Liver (tissue), 8 donors: ENCODE measurements at regions not wholly inside any gene's neighbourhood (a gene's known extent, or its start where the extent isn't known, plus 50 kb on each side); places are given as distances from the start of the nearest gene placed in this dataset.

Experiments used
- DNase-seq: peaks from one replicate; pipeline ENCODE4 v3.0.0-alpha.2; 2017; ENCODE audit warnings: low spot score
- H3K27ac ChIP-seq, 2 donors: one replicate each; pipeline ENCODE4 v1.7.0; 2013; ENCODE audit warnings: inconsistent platforms in 2 of 2, low read length in 2 of 2, control low read depth in 1 of 2, low read depth in 1 of 2, mild to moderate bottlenecking in 1 of 2
- H3K27me3 ChIP-seq, 4 donors: one replicate each; pipeline versions ENCODE4 v1.6.1 to v1.7.0; 2013; ENCODE audit warnings: low read length in 3 of 4, inconsistent platforms in 1 of 4, mild to moderate bottlenecking in 1 of 4, moderate library complexity in 1 of 4; ENCODE audit not compliant: control insufficient read depth in 4 of 4, insufficient read depth in 4 of 4
- H3K36me3 ChIP-seq, 4 donors: one replicate each; pipeline versions ENCODE4 v1.6.1 to v1.7.0; 2013; ENCODE audit warnings: low read length in 3 of 4, mild to moderate bottlenecking in 3 of 4, low read depth in 1 of 4, moderate library complexity in 1 of 4; ENCODE audit not compliant: control insufficient read depth in 4 of 4, insufficient read depth in 3 of 4
- H3K4me1 ChIP-seq, 4 donors: one replicate each; pipeline versions ENCODE4 v1.6.1 to v1.7.0; 2013; ENCODE audit warnings: low read length in 3 of 4, mild to moderate bottlenecking in 3 of 4, moderate library complexity in 1 of 4; ENCODE audit not compliant: control insufficient read depth in 4 of 4, insufficient read depth in 4 of 4
- H3K4me3 ChIP-seq, 3 donors: one replicate each; pipeline versions ENCODE4 v1.6.1 to v1.7.0; 2013; ENCODE audit warnings: low read length in 3 of 3, control low read depth in 1 of 3, low read depth in 1 of 3, mild to moderate bottlenecking in 1 of 3
- H3K9ac ChIP-seq, 2 donors: one replicate each; pipeline ENCODE4 v1.7.0; 2013; ENCODE audit warnings: low read length in 2 of 2, mild to moderate bottlenecking in 2 of 2, moderate library complexity in 2 of 2, control low read depth in 1 of 2, low read depth in 1 of 2
- H3K9me3 ChIP-seq, 4 donors: one replicate each; pipeline versions ENCODE4 v1.6.1 to v1.7.0; 2013; ENCODE audit warnings: low read length in 3 of 4; ENCODE audit not compliant: control insufficient read depth in 4 of 4
- EGR1 ChIP-seq, 2 donors: IDR thresholded peaks; 2 replicates each; pipeline ENCODE4 v1.6.1; 2016 to 2018; ENCODE audit warnings: antibody characterized with exemption in 2 of 2, low read depth in 2 of 2
- FOXA1 ChIP-seq: IDR thresholded peaks from 2 replicates; pipeline ENCODE4 v1.6.1; 2016; ENCODE audit warnings: antibody characterized with exemption
- GABPA ChIP-seq, 2 donors: IDR thresholded peaks in 1 of 2; conservative IDR thresholded peaks in 1 of 2; 2 replicates each; pipeline ENCODE4 v1.6.1; 2016; ENCODE audit warnings: antibody characterized with exemption in 2 of 2, mild to moderate bottlenecking in 1 of 2, moderate library complexity in 1 of 2
- HNF4A ChIP-seq, 2 donors: conservative IDR thresholded peaks; 2 replicates each; pipeline ENCODE4 v1.6.1; 2016; ENCODE audit warnings: antibody characterized with exemption in 2 of 2, mild to moderate bottlenecking in 2 of 2
- HNF4G ChIP-seq: IDR thresholded peaks from 2 replicates; pipeline ENCODE4 v1.6.1; 2016; ENCODE audit warnings: antibody characterized with exemption
- JUND ChIP-seq, 2 donors: IDR thresholded peaks; 2 replicates each; pipeline ENCODE4 v1.6.1; 2016; ENCODE audit warnings: antibody characterized with exemption in 2 of 2
- RAD21 ChIP-seq, 2 donors: IDR thresholded peaks; 2 replicates each; pipeline ENCODE4 v1.6.1; 2016; ENCODE audit warnings: antibody characterized with exemption in 2 of 2, mild to moderate bottlenecking in 2 of 2
- SP1 ChIP-seq: IDR thresholded peaks from 2 replicates; pipeline ENCODE4 v1.6.1; 2018; ENCODE audit warnings: antibody characterized with exemption, mild to moderate bottlenecking
- TAF1 ChIP-seq: conservative IDR thresholded peaks from 2 replicates; pipeline ENCODE4 v1.6.1; 2016; ENCODE audit warnings: antibody characterized with exemption, mild to moderate bottlenecking
- WGBS: extraction: QIAGEN DNeasy Blood & Tissue Kit; methylation state at CpG from one replicate; pipeline ENCODE4 v1.1.7; 2013; 5-methylcytosine and 5-hydroxymethylcytosine counted together
- TF ChIP-seq, protein P1 (sequence below): IDR thresholded peaks from 2 replicates; pipeline ENCODE4 v1.6.1; 2016; ENCODE audit warnings: antibody characterized with exemption
- TF ChIP-seq, protein P2 (sequence below): IDR thresholded peaks from 2 replicates; pipeline ENCODE4 v1.6.1; 2016; ENCODE audit warnings: antibody characterized with exemption, mild to moderate bottlenecking
- TF ChIP-seq, protein P3 (sequence below): fragments of 150-350 bp; IDR thresholded peaks from 2 replicates; pipeline ENCODE4 v1.5.1; 2017; ENCODE audit warnings: improper control_type of control experiment, low read depth, low read length; ENCODE audit not compliant: missing input control
- donor health status: healthy.
- donor health status: healthy.
- donor health status: healthy.
- donor health status: healthy.
- donor health status: healthy.

DNA sequence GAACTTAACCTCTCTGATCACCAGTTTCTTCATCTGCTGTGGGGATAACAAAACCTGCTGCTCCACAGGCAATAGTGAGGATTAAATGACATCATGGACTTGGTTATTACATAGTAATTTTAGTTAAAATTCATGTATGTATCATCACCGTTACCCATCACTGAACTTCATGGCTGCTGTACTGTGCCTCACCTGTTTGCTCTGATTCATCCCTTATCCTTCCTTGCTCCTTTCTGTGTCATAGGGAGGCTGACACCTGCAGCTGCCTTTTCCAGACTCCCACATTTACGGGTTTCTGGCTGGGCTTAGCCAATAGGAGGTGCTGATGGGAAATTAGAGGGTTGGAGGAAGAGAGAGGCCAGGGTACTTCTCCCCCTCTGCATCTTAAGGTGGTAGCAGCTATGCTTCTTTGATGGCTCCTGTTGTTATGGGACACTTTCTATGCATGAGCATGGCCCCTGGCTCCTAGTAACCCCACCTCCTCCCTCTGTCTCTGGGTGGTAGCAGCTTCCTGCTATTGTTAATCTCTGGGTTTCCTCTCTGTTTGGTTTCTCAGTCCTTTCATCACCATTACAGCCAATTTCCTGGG, 332.1 kb downstream of the DHX35 start:
- TF ChIP-seq JUND (IDR thresholded peaks at IDR 0.05) = no peak
- TF ChIP-seq HNF4G = no peak
- TF ChIP-seq, protein P1, sequence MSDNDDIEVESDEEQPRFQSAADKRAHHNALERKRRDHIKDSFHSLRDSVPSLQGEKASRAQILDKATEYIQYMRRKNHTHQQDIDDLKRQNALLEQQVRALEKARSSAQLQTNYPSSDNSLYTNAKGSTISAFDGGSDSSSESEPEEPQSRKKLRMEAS = no peak
- no peak for TF ChIP-seq TAF1
- no peak for TF ChIP-seq RAD21 (IDR thresholded peaks at IDR 0.05)
- no peak for TF ChIP-seq SP1
- Histone ChIP-seq H3K9me3 (no peaks in the 10 kb centered on the region), H3K4me3 (no peak overlapping the region), H3K27ac (no peak overlapping the region), H3K27me3 (peaks cover 0 to 3% (median 0%) of the 10 kb centered on the region in 4 donors), H3K9ac (no peak overlapping the region), H3K4me1 (no peaks in the 10 kb centered on the region), H3K36me3 (no peaks in the 10 kb centered on the region)
- WGBS = 63% methylated on average over 2 of the region's 2 CpGs
- no peak for DNase-seq

DNA sequence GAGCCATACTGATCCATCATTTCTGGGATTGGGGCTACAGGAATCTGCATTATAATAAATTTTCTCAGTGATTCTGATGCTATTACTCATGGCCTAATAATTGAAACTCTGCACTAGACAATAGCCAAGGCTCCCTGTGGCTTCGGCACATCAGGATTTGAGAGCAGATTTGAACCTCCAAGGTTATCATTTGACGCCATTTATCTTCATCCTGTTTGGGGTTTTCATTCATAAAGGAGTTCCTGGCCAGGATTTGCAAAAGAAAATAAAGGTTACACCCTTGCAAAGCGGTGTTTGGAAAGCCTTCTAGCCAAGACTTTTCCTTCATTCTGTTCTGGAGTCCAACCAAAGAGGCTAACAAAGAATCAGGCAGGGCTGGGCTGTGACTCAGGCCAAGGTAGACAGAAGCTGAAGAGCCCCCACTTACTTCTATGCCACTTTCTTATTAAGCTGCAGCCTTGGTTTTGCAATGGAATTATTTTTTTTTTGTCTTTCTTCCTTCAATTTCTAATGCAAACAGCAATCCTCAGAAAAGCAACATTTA, 330.1 kb downstream of the DHX35 start:
- Histone ChIP-seq H3K27ac (no peak overlapping the region), H3K27me3 (no peaks in the 10 kb centered on the region), H3K9me3 (peaks cover 0 to 1% (median 0%) of the 10 kb centered on the region in 4 donors), H3K4me1 (no peaks in the 10 kb centered on the region), H3K9ac (no peak overlapping the region), H3K36me3 (no peaks in the 10 kb centered on the region), H3K4me3 (no peak overlapping the region)
- TF ChIP-seq, protein P2, sequence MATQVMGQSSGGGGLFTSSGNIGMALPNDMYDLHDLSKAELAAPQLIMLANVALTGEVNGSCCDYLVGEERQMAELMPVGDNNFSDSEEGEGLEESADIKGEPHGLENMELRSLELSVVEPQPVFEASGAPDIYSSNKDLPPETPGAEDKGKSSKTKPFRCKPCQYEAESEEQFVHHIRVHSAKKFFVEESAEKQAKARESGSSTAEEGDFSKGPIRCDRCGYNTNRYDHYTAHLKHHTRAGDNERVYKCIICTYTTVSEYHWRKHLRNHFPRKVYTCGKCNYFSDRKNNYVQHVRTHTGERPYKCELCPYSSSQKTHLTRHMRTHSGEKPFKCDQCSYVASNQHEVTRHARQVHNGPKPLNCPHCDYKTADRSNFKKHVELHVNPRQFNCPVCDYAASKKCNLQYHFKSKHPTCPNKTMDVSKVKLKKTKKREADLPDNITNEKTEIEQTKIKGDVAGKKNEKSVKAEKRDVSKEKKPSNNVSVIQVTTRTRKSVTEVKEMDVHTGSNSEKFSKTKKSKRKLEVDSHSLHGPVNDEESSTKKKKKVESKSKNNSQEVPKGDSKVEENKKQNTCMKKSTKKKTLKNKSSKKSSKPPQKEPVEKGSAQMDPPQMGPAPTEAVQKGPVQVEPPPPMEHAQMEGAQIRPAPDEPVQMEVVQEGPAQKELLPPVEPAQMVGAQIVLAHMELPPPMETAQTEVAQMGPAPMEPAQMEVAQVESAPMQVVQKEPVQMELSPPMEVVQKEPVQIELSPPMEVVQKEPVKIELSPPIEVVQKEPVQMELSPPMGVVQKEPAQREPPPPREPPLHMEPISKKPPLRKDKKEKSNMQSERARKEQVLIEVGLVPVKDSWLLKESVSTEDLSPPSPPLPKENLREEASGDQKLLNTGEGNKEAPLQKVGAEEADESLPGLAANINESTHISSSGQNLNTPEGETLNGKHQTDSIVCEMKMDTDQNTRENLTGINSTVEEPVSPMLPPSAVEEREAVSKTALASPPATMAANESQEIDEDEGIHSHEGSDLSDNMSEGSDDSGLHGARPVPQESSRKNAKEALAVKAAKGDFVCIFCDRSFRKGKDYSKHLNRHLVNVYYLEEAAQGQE = no peak
- no peak for TF ChIP-seq EGR1 (IDR thresholded peaks at IDR 0.05; ENCODE audit: low read depth in 2 of 2)
- no peak for TF ChIP-seq GABPA (IDR thresholded peaks at IDR 0.05 in 1 of 2, conservative IDR thresholded peaks at IDR 0.05 in 1 of 2)
- no peak for TF ChIP-seq HNF4A (conservative IDR thresholded peaks at IDR 0.05)
- TF ChIP-seq, protein P1 = no peak
- TF ChIP-seq, protein P3, sequence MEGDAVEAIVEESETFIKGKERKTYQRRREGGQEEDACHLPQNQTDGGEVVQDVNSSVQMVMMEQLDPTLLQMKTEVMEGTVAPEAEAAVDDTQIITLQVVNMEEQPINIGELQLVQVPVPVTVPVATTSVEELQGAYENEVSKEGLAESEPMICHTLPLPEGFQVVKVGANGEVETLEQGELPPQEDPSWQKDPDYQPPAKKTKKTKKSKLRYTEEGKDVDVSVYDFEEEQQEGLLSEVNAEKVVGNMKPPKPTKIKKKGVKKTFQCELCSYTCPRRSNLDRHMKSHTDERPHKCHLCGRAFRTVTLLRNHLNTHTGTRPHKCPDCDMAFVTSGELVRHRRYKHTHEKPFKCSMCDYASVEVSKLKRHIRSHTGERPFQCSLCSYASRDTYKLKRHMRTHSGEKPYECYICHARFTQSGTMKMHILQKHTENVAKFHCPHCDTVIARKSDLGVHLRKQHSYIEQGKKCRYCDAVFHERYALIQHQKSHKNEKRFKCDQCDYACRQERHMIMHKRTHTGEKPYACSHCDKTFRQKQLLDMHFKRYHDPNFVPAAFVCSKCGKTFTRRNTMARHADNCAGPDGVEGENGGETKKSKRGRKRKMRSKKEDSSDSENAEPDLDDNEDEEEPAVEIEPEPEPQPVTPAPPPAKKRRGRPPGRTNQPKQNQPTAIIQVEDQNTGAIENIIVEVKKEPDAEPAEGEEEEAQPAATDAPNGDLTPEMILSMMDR = no peak
- no peak for TF ChIP-seq SP1
- no peak for TF ChIP-seq FOXA1
- 63% methylated on average over 3 of the region's 3 CpGs for WGBS
- DNase-seq = no peak
